ENCODE measurements at regions not wholly inside any gene's neighbourhood (a gene's known extent, or its start where the extent isn't known, plus 50 kb on each side); places are given as distances from the start of the nearest gene placed in this dataset.
"Not testable (repeated sequence)": the region's sequence is repeated elsewhere in the genome, so short reads cannot be mapped to it uniquely, and the experiment has no call there.

GRCh38 chr3:6030648-6031047 lies 830.3 kb upstream of the GRM7 start:
- H3K27me3 ChIP-seq (ENCODE audit: control insufficient read depth in 5 of 5, insufficient read depth in 4 of 5, low read length in 5 of 5); H3K4me3 ChIP-seq (ENCODE audit: low read depth in 1 of 5, low read length in 5 of 5); H3K9me3 ChIP-seq (ENCODE audit: control insufficient read depth in 5 of 5, low read length in 5 of 5); H3K27ac ChIP-seq (ENCODE audit: low read depth, low read length); H3K9ac ChIP-seq (ENCODE audit: low read length in 5 of 5); H3K4me1 ChIP-seq (ENCODE audit: control insufficient read depth in 5 of 5, insufficient read depth in 5 of 5, low read length in 5 of 5); H3K36me3 ChIP-seq (ENCODE audit: control insufficient read depth in 5 of 5, insufficient read depth in 5 of 5, low read length in 5 of 5): not testable (repeated sequence)

- no peaks in the 10 kb centered on the region for H3K27me3 ChIP-seq (ENCODE audit: control insufficient read depth in 5 of 5, insufficient read depth in 4 of 5, low read length in 5 of 5)
- H3K4me3 ChIP-seq (ENCODE audit: low read depth in 1 of 5, low read length in 5 of 5) = no peak overlapping the region
- H3K9me3 ChIP-seq (ENCODE audit: control insufficient read depth in 5 of 5, low read length in 5 of 5) = peaks cover 0 to 8% (median 0%) of the 10 kb centered on the region in 5 donors
- H3K27ac ChIP-seq (ENCODE audit: low read depth, low read length) = no peak overlapping the region
- H3K4me1 ChIP-seq (ENCODE audit: control insufficient read depth in 5 of 5, insufficient read depth in 5 of 5, low read length in 5 of 5) = no peaks in the 10 kb centered on the region
- no peak overlapping the region for H3K9ac ChIP-seq (ENCODE audit: low read length in 5 of 5)
- H3K36me3 ChIP-seq (ENCODE audit: control insufficient read depth in 5 of 5, insufficient read depth in 5 of 5, low read length in 5 of 5) = no peaks in the 10 kb centered on the region
Measured at GRCh38 chr3:6035626-6036025, 825.3 kb upstream of the GRM7 start.

- no peaks in the 10 kb centered on the region for H3K36me3 ChIP-seq (ENCODE audit: control insufficient read depth in 5 of 5, insufficient read depth in 5 of 5, low read length in 5 of 5)
- H3K9me3 ChIP-seq (ENCODE audit: control insufficient read depth in 5 of 5, low read length in 5 of 5) = peaks cover 0 to 3% (median 0%) of the 10 kb centered on the region in 5 donors
- H3K4me3 ChIP-seq (ENCODE audit: low read depth in 1 of 5, low read length in 5 of 5) = no peak overlapping the region
- no peaks in the 10 kb centered on the region for H3K4me1 ChIP-seq (ENCODE audit: control insufficient read depth in 5 of 5, insufficient read depth in 5 of 5, low read length in 5 of 5)
- H3K9ac ChIP-seq (ENCODE audit: low read length in 5 of 5) = no peak overlapping the region
- no peaks in the 10 kb centered on the region for H3K27me3 ChIP-seq (ENCODE audit: control insufficient read depth in 5 of 5, insufficient read depth in 4 of 5, low read length in 5 of 5)
- no peak overlapping the region for H3K27ac ChIP-seq (ENCODE audit: low read depth, low read length)
Measured at GRCh38 chr3:6039971-6040370, 820.9 kb upstream of the GRM7 start.

- Histone ChIP-seq H3K4me3 (ENCODE audit: low read depth in 1 of 5, low read length in 5 of 5) (no peak overlapping the region), H3K9me3 (ENCODE audit: control insufficient read depth in 5 of 5, low read length in 5 of 5) (peaks cover 0 to 8% (median 7%) of the 10 kb centered on the region in 5 donors), H3K27ac (ENCODE audit: low read depth, low read length) (no peak overlapping the region)
Measured at GRCh38 chr3:6041894-6042293, 819.0 kb upstream of the GRM7 start.

GRCh38 chr3:6047016-6047415 lies 813.9 kb upstream of the GRM7 start:
- no peak overlapping the region for H3K9ac ChIP-seq (ENCODE audit: low read length in 5 of 5)
- no peak overlapping the region for H3K27ac ChIP-seq (ENCODE audit: low read depth, low read length)
- H3K9me3 ChIP-seq (ENCODE audit: control insufficient read depth in 5 of 5, low read length in 5 of 5) = peaks cover 0 to 18% (median 13%) of the 10 kb centered on the region in 5 donors
- H3K4me1 ChIP-seq (ENCODE audit: control insufficient read depth in 5 of 5, insufficient read depth in 5 of 5, low read length in 5 of 5) = no peaks in the 10 kb centered on the region
- H3K36me3 ChIP-seq (ENCODE audit: control insufficient read depth in 5 of 5, insufficient read depth in 5 of 5, low read length in 5 of 5) = no peaks in the 10 kb centered on the region
- no peak overlapping the region for H3K4me3 ChIP-seq (ENCODE audit: low read depth in 1 of 5, low read length in 5 of 5)
- no peaks in the 10 kb centered on the region for H3K27me3 ChIP-seq (ENCODE audit: control insufficient read depth in 5 of 5, insufficient read depth in 4 of 5, low read length in 5 of 5)

More at GRCh38 chr3:6041894-6042293, 819.0 kb upstream of the GRM7 start:
- Histone ChIP-seq H3K36me3 (ENCODE audit: control insufficient read depth in 5 of 5, insufficient read depth in 5 of 5, low read length in 5 of 5) (no peaks in the 10 kb centered on the region), H3K4me1 (ENCODE audit: control insufficient read depth in 5 of 5, insufficient read depth in 5 of 5, low read length in 5 of 5) (no peaks in the 10 kb centered on the region), H3K27me3 (ENCODE audit: control insufficient read depth in 5 of 5, insufficient read depth in 4 of 5, low read length in 5 of 5) (no peaks in the 10 kb centered on the region), H3K9ac (ENCODE audit: low read length in 5 of 5) (no peak overlapping the region)

GRCh38 chr3:6060251-6060650 lies 800.7 kb upstream of the GRM7 start:
- Histone ChIP-seq H3K36me3 (ENCODE audit: control insufficient read depth in 5 of 5, insufficient read depth in 5 of 5, low read length in 5 of 5) (no peaks in the 10 kb centered on the region), H3K4me1 (ENCODE audit: control insufficient read depth in 5 of 5, insufficient read depth in 5 of 5, low read length in 5 of 5) (no peaks in the 10 kb centered on the region), H3K4me3 (ENCODE audit: low read depth in 1 of 5, low read length in 5 of 5) (no peak overlapping the region), H3K27ac (ENCODE audit: low read depth, low read length) (no peak overlapping the region), H3K9me3 (ENCODE audit: control insufficient read depth in 5 of 5, low read length in 5 of 5) (no peaks in the 10 kb centered on the region), H3K9ac (ENCODE audit: low read length in 5 of 5) (no peak overlapping the region), H3K27me3 (ENCODE audit: control insufficient read depth in 5 of 5, insufficient read depth in 4 of 5, low read length in 5 of 5) (no peaks in the 10 kb centered on the region)

- no peaks in the 10 kb centered on the region for H3K9me3 ChIP-seq (ENCODE audit: control insufficient read depth in 5 of 5, low read length in 5 of 5)
- H3K27me3 ChIP-seq (ENCODE audit: control insufficient read depth in 5 of 5, insufficient read depth in 4 of 5, low read length in 5 of 5) = no peaks in the 10 kb centered on the region
- no peaks in the 10 kb centered on the region for H3K36me3 ChIP-seq (ENCODE audit: control insufficient read depth in 5 of 5, insufficient read depth in 5 of 5, low read length in 5 of 5)
- H3K4me1 ChIP-seq (ENCODE audit: control insufficient read depth in 5 of 5, insufficient read depth in 5 of 5, low read length in 5 of 5) = no peaks in the 10 kb centered on the region
- H3K9ac ChIP-seq (ENCODE audit: low read length in 5 of 5) = no peak overlapping the region
- no peak overlapping the region for H3K27ac ChIP-seq (ENCODE audit: low read depth, low read length)
- H3K4me3 ChIP-seq (ENCODE audit: low read depth in 1 of 5, low read length in 5 of 5) = no peak overlapping the region
Measured at GRCh38 chr3:6062261-6063187, 798.4 kb upstream of the GRM7 start.

GRCh38 chr3:6066397-6066796 lies 794.5 kb upstream of the GRM7 start:
- Histone ChIP-seq H3K4me1 (ENCODE audit: control insufficient read depth in 5 of 5, insufficient read depth in 5 of 5, low read length in 5 of 5) (no peaks in the 10 kb centered on the region), H3K4me3 (ENCODE audit: low read depth in 1 of 5, low read length in 5 of 5) (no peak overlapping the region), H3K9me3 (ENCODE audit: control insufficient read depth in 5 of 5, low read length in 5 of 5) (no peaks in the 10 kb centered on the region), H3K36me3 (ENCODE audit: control insufficient read depth in 5 of 5, insufficient read depth in 5 of 5, low read length in 5 of 5) (no peaks in the 10 kb centered on the region), H3K27me3 (ENCODE audit: control insufficient read depth in 5 of 5, insufficient read depth in 4 of 5, low read length in 5 of 5) (no peaks in the 10 kb centered on the region), H3K27ac (ENCODE audit: low read depth, low read length) (no peak overlapping the region), H3K9ac (ENCODE audit: low read length in 5 of 5) (no peak overlapping the region)

- H3K4me3 ChIP-seq (ENCODE audit: low read depth in 1 of 5, low read length in 5 of 5); H3K27ac ChIP-seq (ENCODE audit: low read depth, low read length); H3K36me3 ChIP-seq (ENCODE audit: control insufficient read depth in 5 of 5, insufficient read depth in 5 of 5, low read length in 5 of 5); H3K9me3 ChIP-seq (ENCODE audit: control insufficient read depth in 5 of 5, low read length in 5 of 5); H3K9ac ChIP-seq (ENCODE audit: low read length in 5 of 5); H3K27me3 ChIP-seq (ENCODE audit: control insufficient read depth in 5 of 5, insufficient read depth in 4 of 5, low read length in 5 of 5); H3K4me1 ChIP-seq (ENCODE audit: control insufficient read depth in 5 of 5, insufficient read depth in 5 of 5, low read length in 5 of 5): not testable (repeated sequence)
Measured at GRCh38 chr3:6066868-6067578, 793.9 kb upstream of the GRM7 start.

GRCh38 chr3:6074952-6075351 lies 786.0 kb upstream of the GRM7 start:
- Histone ChIP-seq H3K36me3 (ENCODE audit: control insufficient read depth in 5 of 5, insufficient read depth in 5 of 5, low read length in 5 of 5) (no peaks in the 10 kb centered on the region), H3K9ac (ENCODE audit: low read length in 5 of 5) (no peak overlapping the region), H3K9me3 (ENCODE audit: control insufficient read depth in 5 of 5, low read length in 5 of 5) (no peaks in the 10 kb centered on the region), H3K27ac (ENCODE audit: low read depth, low read length) (no peak overlapping the region), H3K4me1 (ENCODE audit: control insufficient read depth in 5 of 5, insufficient read depth in 5 of 5, low read length in 5 of 5) (peaks cover 0 to 6% (median 0%) of the 10 kb centered on the region in 5 donors), H3K27me3 (ENCODE audit: control insufficient read depth in 5 of 5, insufficient read depth in 4 of 5, low read length in 5 of 5) (no peaks in the 10 kb centered on the region), H3K4me3 (ENCODE audit: low read depth in 1 of 5, low read length in 5 of 5) (no peak overlapping the region)
